WTC11 (cell line): ENCODE measurements at regions not wholly inside any gene's neighbourhood (a gene's known extent, or its start where the extent isn't known, plus 50 kb on each side); places are given as distances from the start of the nearest gene placed in this dataset.

Source experiments
- ATAC-seq: fragments of 200-7000 bp; cut with Tn5 transposase; 2 replicates; pipeline ENCODE4 v1.10.0; 2021; ENCODE audit warnings: mild to moderate bottlenecking, moderate library complexity
- CTCF ChIA-PET: fragments of 300-600 bp; sonication (Branson Sonifier 250); formaldehyde crosslinking; loops from one replicate; lab custom pipeline; 2021; ENCODE audit warnings: antibody characterized with exemption; lab: Charles Lee
- POLR2A ChIA-PET: fragments of 350-600 bp; sonication (Branson Sonifier 250); formaldehyde crosslinking; loops from one replicate; lab custom pipeline; 2021; ENCODE audit warnings: antibody characterized with exemption; lab: Charles Lee
- DNase-seq: peaks from one replicate; pipeline ENCODE4 v3.0.0; 2021; ENCODE audit warnings: low spot score
- H3K27ac Mint-ChIP-seq: 2 replicates; pipeline ENCODE4 v1.8.0; 2021; ENCODE audit warnings: mixed read lengths
- H3K27me3 Mint-ChIP-seq: 2 replicates; pipeline ENCODE4 v1.8.0; 2021; ENCODE audit warnings: low read depth, mild to moderate bottlenecking, moderate library complexity, mixed read lengths
- H3K36me3 Mint-ChIP-seq: 2 replicates; pipeline ENCODE4 v1.8.0; 2021; ENCODE audit warnings: mixed read lengths
- H3K4me1 Mint-ChIP-seq: 2 replicates; pipeline ENCODE4 v1.8.0; 2022; ENCODE audit warnings: mixed read lengths
- H3K4me3 Mint-ChIP-seq: 2 replicates; pipeline ENCODE4 v1.8.0; 2021; ENCODE audit warnings: mild to moderate bottlenecking, moderate library complexity, mixed read lengths
- H3K9me3 Mint-ChIP-seq: 2 replicates; pipeline ENCODE4 v1.8.0; 2021; ENCODE audit warnings: mixed read lengths
- AFF4 ChIP-seq: sonication (generic); formaldehyde crosslinking; IDR thresholded peaks from 2 replicates; pipeline ENCODE4 v1.8.1; 2023; ENCODE audit warnings: mild to moderate bottlenecking, missing genetic modification reagents, borderline replicate concordance
- ATF3 ChIP-seq: sonication (generic); formaldehyde crosslinking; conservative IDR thresholded peaks from 2 replicates; pipeline ENCODE4 v1.8.1; 2022; ENCODE audit warnings: mild to moderate bottlenecking, missing genetic modification reagents
- CBFB ChIP-seq: sonication (generic); formaldehyde crosslinking; IDR thresholded peaks from 2 replicates; pipeline ENCODE4 v1.8.1; 2022; ENCODE audit warnings: mild to moderate bottlenecking, low read depth, missing genetic modification reagents
- E2F5 ChIP-seq: sonication (generic); formaldehyde crosslinking; IDR thresholded peaks from 2 replicates; pipeline ENCODE4 v1.8.1; 2022; ENCODE audit warnings: mild to moderate bottlenecking, moderate library complexity, missing genetic modification reagents
- FOXP1 ChIP-seq: sonication (generic); formaldehyde crosslinking; IDR thresholded peaks from 2 replicates; pipeline ENCODE4 v1.8.0; 2022; ENCODE audit warnings: missing genetic modification reagents, mild to moderate bottlenecking, moderate library complexity, borderline replicate concordance
- GRHL2 ChIP-seq: fragments of 250-450 bp; sonication (Bioruptor Pico); IDR thresholded peaks from 2 replicates; pipeline ENCODE4 v1.8.0; 2022; ENCODE audit warnings: mild to moderate bottlenecking, moderate library complexity; ENCODE audit not compliant: insufficient replicate concordance, severe bottlenecking
- GTF2I ChIP-seq: fragments of 250-450 bp; sonication (Bioruptor Pico); conservative IDR thresholded peaks from 2 replicates; pipeline ENCODE4 v1.4.0; 2021; ENCODE audit warnings: mild to moderate bottlenecking
- HMGXB4 ChIP-seq: sonication (generic); formaldehyde crosslinking; IDR thresholded peaks from 2 replicates; pipeline ENCODE4 v1.8.1; 2023; ENCODE audit warnings: mild to moderate bottlenecking, moderate library complexity, missing genetic modification reagents
- IRF2 ChIP-seq: sonication (generic); formaldehyde crosslinking; IDR thresholded peaks from 2 replicates; pipeline ENCODE4 v1.8.0; 2022; ENCODE audit warnings: low read depth, missing genetic modification reagents, borderline replicate concordance
- JUN ChIP-seq: sonication (generic); formaldehyde crosslinking; IDR thresholded peaks from 2 replicates; pipeline ENCODE4 v1.8.0; 2023; ENCODE audit warnings: mild to moderate bottlenecking, missing genetic modification reagents
- KAT7 ChIP-seq: sonication (generic); formaldehyde crosslinking; IDR thresholded peaks from 2 replicates; pipeline ENCODE4 v1.8.1; 2023; ENCODE audit warnings: missing genetic modification reagents, mild to moderate bottlenecking, borderline replicate concordance
- MXD4 ChIP-seq: fragments of 250-450 bp; sonication (Bioruptor Pico); IDR thresholded peaks from 2 replicates; pipeline ENCODE4 v1.8.0; 2021; ENCODE audit warnings: mild to moderate bottlenecking, moderate library complexity, borderline replicate concordance
- NFATC4 ChIP-seq: fragments of 250-450 bp; sonication (Bioruptor Pico); IDR thresholded peaks from 2 replicates; pipeline ENCODE4 v1.9.0; 2021; ENCODE audit warnings: mild to moderate bottlenecking
- NFYB ChIP-seq: sonication (generic); formaldehyde crosslinking; conservative IDR thresholded peaks from 2 replicates; pipeline ENCODE4 v1.8.0; 2022; ENCODE audit warnings: low read depth, missing genetic modification reagents
- NR1H2 ChIP-seq: sonication (generic); formaldehyde crosslinking; IDR thresholded peaks from 2 replicates; pipeline ENCODE4 v1.9.0; 2021; ENCODE audit warnings: mild to moderate bottlenecking, moderate library complexity, missing genetic modification reagents
- NR2C2 ChIP-seq: sonication (generic); formaldehyde crosslinking; IDR thresholded peaks from 2 replicates; pipeline ENCODE4 v1.8.0; 2022; ENCODE audit warnings: mild to moderate bottlenecking, missing genetic modification reagents
- SMAD3 ChIP-seq: sonication (generic); formaldehyde crosslinking; IDR thresholded peaks from 2 replicates; pipeline ENCODE4 v1.8.0; 2022; ENCODE audit warnings: missing genetic modification reagents, mild to moderate bottlenecking, borderline replicate concordance
- SOX15 ChIP-seq: fragments of 250-450 bp; sonication (Bioruptor Pico); IDR thresholded peaks from 2 replicates; pipeline ENCODE4 v1.9.0; 2021; ENCODE audit warnings: mild to moderate bottlenecking
- TEAD4 ChIP-seq: sonication (generic); formaldehyde crosslinking; IDR thresholded peaks from 2 replicates; pipeline ENCODE4 v1.8.0; 2022; ENCODE audit warnings: mild to moderate bottlenecking, missing genetic modification reagents
- USF1 ChIP-seq: sonication (generic); formaldehyde crosslinking; IDR thresholded peaks from 2 replicates; pipeline ENCODE4 v1.8.0; 2022; ENCODE audit warnings: mild to moderate bottlenecking, missing genetic modification reagents
- ZBTB21 ChIP-seq: sonication (generic); formaldehyde crosslinking; IDR thresholded peaks from 2 replicates; pipeline ENCODE4 v1.8.1; 2023; ENCODE audit warnings: mild to moderate bottlenecking, missing genetic modification reagents, borderline replicate concordance
- ZMAT4 ChIP-seq: fragments of 250-450 bp; sonication (Bioruptor Pico); IDR thresholded peaks from 2 replicates; pipeline ENCODE4 v1.9.0; 2021; ENCODE audit warnings: mild to moderate bottlenecking
- ZNF121 ChIP-seq: sonication (generic); formaldehyde crosslinking; IDR thresholded peaks from 2 replicates; pipeline ENCODE4 v1.8.0; 2023; ENCODE audit warnings: missing genetic modification reagents
- ZNF423 ChIP-seq: fragments of 250-450 bp; sonication (Bioruptor Pico); IDR thresholded peaks from 2 replicates; pipeline ENCODE4 v2.1.2; 2022; ENCODE audit warnings: mild to moderate bottlenecking, moderate library complexity
- ZNF425 ChIP-seq: fragments of 250-450 bp; sonication (Bioruptor Pico); conservative IDR thresholded peaks from 2 replicates; pipeline ENCODE4 v1.9.0; 2021; ENCODE audit warnings: mild to moderate bottlenecking

GRCh38 chr12:90163975-90164374 is 455.3 kb upstream of the ATP2B1 start (continued):
- TF ChIP-seq NR2C2 (CRISPR knock-in tag) (no peak), ZBTB21 (no peak), ZNF423 (no peak), JUN (no peak), MXD4 (CRISPR knock-in tag) (no peak)

- H3K4me3 Mint-ChIP-seq = no peak overlapping the region
- ChIA-PET CTCF (no interaction called here), POLR2A (no interaction called here)
- no peak for DNase-seq
- no peak for ATAC-seq
- no peaks in the 10 kb centered on the region; the same call in 1 of the 2 replicates for H3K9me3 Mint-ChIP-seq
- no peak overlapping the region for H3K27ac Mint-ChIP-seq
- H3K27me3 Mint-ChIP-seq = no peaks in the 10 kb centered on the region
- H3K4me1 Mint-ChIP-seq = peaks cover 6% of the 10 kb centered on the region
- TF ChIP-seq SOX15 (CRISPR knock-in tag) (no peak), ZMAT4 (CRISPR knock-in tag) (no peak), AFF4 (CRISPR knock-in tag) (no peak), GRHL2 (CRISPR knock-in tag) (no peak), FOXP1 (CRISPR knock-in tag) (no peak), CBFB (CRISPR knock-in tag) (no peak), IRF2 (CRISPR knock-in tag) (no peak), ZNF121 (CRISPR knock-in tag) (no peak), NFYB (CRISPR knock-in tag) (no peak), E2F5 (CRISPR knock-in tag) (no peak)
- TF ChIP-seq, all 79 proteins: peak for 0
- H3K36me3 Mint-ChIP-seq = no peaks in the 10 kb centered on the region
Observed at GRCh38 chr12:90153827-90154226, 445.2 kb upstream of the ATP2B1 start.

GRCh38 chr12:90152897-90153624 is 444.4 kb upstream of the ATP2B1 start:
- no peaks in the 10 kb centered on the region for H3K36me3 Mint-ChIP-seq
- ATAC-seq (peak; percentile 85), DNase-seq (peak; percentile 15)
- no peak overlapping the region for H3K4me3 Mint-ChIP-seq
- POLR2A ChIA-PET = no interaction called here
- CTCF ChIA-PET = no interaction called here
- H3K4me1 Mint-ChIP-seq = peaks cover 6% of the 10 kb centered on the region
- peaks cover 2% of the 10 kb centered on the region for H3K9me3 Mint-ChIP-seq
- no peak overlapping the region for H3K27ac Mint-ChIP-seq
- H3K27me3 Mint-ChIP-seq = no peaks in the 10 kb centered on the region
- TF ChIP-seq TEAD4 = no peak
- no peak for TF ChIP-seq HMGXB4 (CRISPR knock-in tag)
- no peak for TF ChIP-seq KAT7
- TF ChIP-seq NR2C2 (CRISPR knock-in tag) = no peak
- no peak for TF ChIP-seq FOXP1 (CRISPR knock-in tag)
- no peak for TF ChIP-seq ATF3 (CRISPR knock-in tag)
- TF ChIP-seq GTF2I (CRISPR knock-in tag) = no peak
- TF ChIP-seq NR1H2 (CRISPR knock-in tag) = no peak
- no peak for TF ChIP-seq USF1 (CRISPR knock-in tag)
- TF ChIP-seq ZNF425 (CRISPR knock-in tag) = no peak
- TF ChIP-seq SMAD3 (CRISPR knock-in tag) = no peak
- TF ChIP-seq NFATC4 (CRISPR knock-in tag) = no peak
